Progenitor cell of endocrine pancreas (in vitro differentiated cells): ENCODE measurements at regions not wholly inside any gene's neighbourhood (a gene's known extent, or its start where the extent isn't known, plus 50 kb on each side); places are given as distances from the start of the nearest gene placed in this dataset.
A peak's percentile ranks its signal among the peaks of the same experiment; 100 is the strongest.
"Not testable (repeated sequence)": the region's sequence is repeated elsewhere in the genome, so short reads cannot be mapped to it uniquely, and the experiment has no call there.

Experiments used
- DNase-seq: peaks from one replicate; pipeline ENCODE4 v3.0.0; 2021; ENCODE audit warnings: low spot score; ENCODE audit not compliant: unreplicated experiment
- H3K27ac Mint-ChIP-seq: 2 replicates; pipeline ENCODE4 v1.8.0; 2021; ENCODE audit warnings: mild to moderate bottlenecking, moderate library complexity, mixed read lengths
- H3K27me3 Mint-ChIP-seq: 2 replicates; pipeline ENCODE4 v1.8.0; 2021; ENCODE audit warnings: mixed read lengths
- H3K36me3 Mint-ChIP-seq: 2 replicates; pipeline ENCODE4 v1.8.0; 2022; ENCODE audit warnings: mixed read lengths; ENCODE audit not compliant: insufficient read depth
- H3K4me1 Mint-ChIP-seq: 2 replicates; pipeline ENCODE4 v1.8.0; 2021; ENCODE audit warnings: low read depth, mixed read lengths
- H3K4me3 Mint-ChIP-seq: 2 replicates; pipeline ENCODE4 v1.8.0; 2021; ENCODE audit warnings: low read depth, mild to moderate bottlenecking, moderate library complexity, mixed read lengths
- H3K9me3 Mint-ChIP-seq: 2 replicates; pipeline ENCODE4 v1.8.0; 2021; ENCODE audit warnings: low read depth, mixed read lengths
- TF ChIP-seq, protein P1 (sequence below): fragments of 200-600 bp; sonication (generic); IDR thresholded peaks from one replicate; pipeline ENCODE4 v1.5.0; 2021; ENCODE audit warnings: antibody characterized with exemption, mild to moderate bottlenecking; ENCODE audit not compliant: unreplicated experiment

DNA sequence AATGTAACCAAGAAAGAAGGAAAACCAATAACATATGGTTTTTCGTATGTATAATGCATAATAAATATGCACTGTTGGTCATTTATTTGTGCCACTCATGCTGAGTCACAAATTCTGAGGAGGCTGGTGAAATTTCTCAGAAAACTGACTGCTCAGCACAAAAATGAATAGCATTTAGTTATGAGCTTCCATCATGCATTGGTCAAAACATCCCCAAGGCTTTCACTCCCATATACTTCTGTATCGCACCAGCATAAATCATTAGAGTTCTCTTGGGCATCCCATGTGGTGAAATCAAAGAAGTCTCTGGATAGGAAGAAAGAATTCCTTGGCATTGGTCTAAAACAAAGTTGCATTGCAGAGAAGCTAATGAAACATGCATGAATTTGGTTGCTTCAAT is 785.6 kb upstream of the CDH8 start:
- H3K27me3 Mint-ChIP-seq: peaks cover 3% of the 10 kb centered on the region
- no peak for DNase-seq
- H3K27ac Mint-ChIP-seq: no peak overlapping the region
- peaks cover 13% of the 10 kb centered on the region for H3K4me1 Mint-ChIP-seq
- no peak overlapping the region for H3K4me3 Mint-ChIP-seq
- TF ChIP-seq, protein P1, sequence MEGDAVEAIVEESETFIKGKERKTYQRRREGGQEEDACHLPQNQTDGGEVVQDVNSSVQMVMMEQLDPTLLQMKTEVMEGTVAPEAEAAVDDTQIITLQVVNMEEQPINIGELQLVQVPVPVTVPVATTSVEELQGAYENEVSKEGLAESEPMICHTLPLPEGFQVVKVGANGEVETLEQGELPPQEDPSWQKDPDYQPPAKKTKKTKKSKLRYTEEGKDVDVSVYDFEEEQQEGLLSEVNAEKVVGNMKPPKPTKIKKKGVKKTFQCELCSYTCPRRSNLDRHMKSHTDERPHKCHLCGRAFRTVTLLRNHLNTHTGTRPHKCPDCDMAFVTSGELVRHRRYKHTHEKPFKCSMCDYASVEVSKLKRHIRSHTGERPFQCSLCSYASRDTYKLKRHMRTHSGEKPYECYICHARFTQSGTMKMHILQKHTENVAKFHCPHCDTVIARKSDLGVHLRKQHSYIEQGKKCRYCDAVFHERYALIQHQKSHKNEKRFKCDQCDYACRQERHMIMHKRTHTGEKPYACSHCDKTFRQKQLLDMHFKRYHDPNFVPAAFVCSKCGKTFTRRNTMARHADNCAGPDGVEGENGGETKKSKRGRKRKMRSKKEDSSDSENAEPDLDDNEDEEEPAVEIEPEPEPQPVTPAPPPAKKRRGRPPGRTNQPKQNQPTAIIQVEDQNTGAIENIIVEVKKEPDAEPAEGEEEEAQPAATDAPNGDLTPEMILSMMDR: no peak
- H3K36me3 Mint-ChIP-seq: no peaks in the 10 kb centered on the region
- H3K9me3 Mint-ChIP-seq: peaks cover 3% of the 10 kb centered on the region

DNA sequence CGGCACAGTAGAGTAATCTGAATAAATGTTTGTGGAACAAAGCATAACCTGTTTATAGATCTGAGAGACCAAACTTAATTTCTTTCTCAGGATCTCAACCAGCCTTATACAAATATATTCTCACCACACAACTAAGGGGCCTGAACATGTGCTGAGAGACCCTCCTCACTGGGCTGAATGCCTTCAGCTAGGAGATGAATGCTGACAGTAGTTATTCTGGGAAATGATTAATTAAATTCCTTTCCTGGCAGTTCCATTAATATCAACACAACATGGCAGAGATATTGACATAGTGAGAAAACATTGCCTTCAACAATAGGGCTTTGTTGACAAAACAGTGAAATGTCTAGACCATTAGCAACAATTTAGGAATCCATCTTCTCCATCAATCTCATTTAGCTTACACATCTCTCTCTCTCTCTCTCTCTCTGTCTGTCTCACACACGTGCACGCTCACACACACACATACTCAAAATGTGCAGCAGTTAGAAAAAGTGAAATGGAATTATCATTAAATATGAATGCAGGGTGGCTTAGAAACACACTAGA is 780.8 kb upstream of the CDH8 start:
- H3K9me3 Mint-ChIP-seq: no peaks in the 10 kb centered on the region
- H3K4me3 Mint-ChIP-seq: no peak overlapping the region
- H3K4me1 Mint-ChIP-seq: peaks cover 14% of the 10 kb centered on the region
- TF ChIP-seq, protein P1: no peak
- peaks cover 3% of the 10 kb centered on the region for H3K27me3 Mint-ChIP-seq
- H3K36me3 Mint-ChIP-seq: no peaks in the 10 kb centered on the region
- peak overlapping the region; percentile 13 for H3K27ac Mint-ChIP-seq
- no peak for DNase-seq

DNA sequence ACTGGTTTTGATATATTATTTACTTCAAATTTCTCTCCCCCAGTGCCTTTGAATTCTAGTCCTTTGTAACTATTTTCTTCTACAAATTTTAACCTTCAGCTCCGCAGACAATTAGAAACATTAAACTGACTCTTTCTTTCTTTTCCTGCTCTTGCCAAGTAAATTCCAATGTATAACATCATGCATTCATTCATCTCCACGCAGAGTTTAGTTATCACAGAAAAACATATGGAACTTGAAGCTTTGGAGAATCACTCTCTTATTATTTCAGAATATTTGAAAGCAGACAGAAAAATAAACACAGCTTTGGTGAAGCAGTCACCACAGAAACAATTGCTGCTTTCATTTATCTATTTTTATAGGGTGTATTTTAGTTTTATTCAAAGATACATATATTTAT is 778.7 kb upstream of the CDH8 start:
- peaks cover 3% of the 10 kb centered on the region for H3K9me3 Mint-ChIP-seq
- H3K4me3 Mint-ChIP-seq: no peak overlapping the region
- H3K36me3 Mint-ChIP-seq: no peaks in the 10 kb centered on the region
- DNase-seq: no peak
- peaks cover 14% of the 10 kb centered on the region for H3K4me1 Mint-ChIP-seq
- peaks cover 3% of the 10 kb centered on the region for H3K27me3 Mint-ChIP-seq
- no peak overlapping the region for H3K27ac Mint-ChIP-seq
- TF ChIP-seq, protein P1: no peak

DNA sequence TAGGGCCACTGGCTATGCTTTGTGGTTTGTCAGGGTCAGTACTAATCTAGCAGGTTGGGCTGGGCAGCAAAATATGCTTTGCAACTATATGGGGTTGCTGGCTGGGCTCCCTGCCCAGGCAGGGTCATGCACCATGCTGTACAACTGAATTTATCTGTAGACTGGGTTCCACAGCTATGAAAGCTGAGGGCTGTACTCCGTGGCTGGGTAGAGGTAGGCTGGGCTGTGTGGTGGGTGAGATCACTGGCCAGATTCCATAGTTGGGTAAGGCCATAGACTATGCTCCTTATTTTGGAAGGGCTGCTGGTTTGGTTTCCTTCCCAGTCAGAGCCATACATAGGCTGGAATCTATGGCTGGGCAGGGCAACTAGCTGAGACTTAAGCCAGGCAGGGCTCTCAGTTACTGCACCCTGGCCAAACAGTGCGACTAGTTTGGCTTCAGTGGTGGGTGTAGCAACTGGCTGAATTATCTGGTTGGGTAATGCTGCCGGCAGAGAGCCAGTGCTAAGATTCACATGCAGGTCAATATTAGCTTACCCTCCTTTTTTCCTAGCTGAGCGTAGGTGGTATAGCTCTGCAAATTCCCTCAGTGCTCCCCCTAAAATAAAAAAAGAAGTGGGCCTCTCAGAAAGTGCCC is 769.1 kb upstream of the CDH8 start:
- Mint-ChIP-seq H3K9me3 (peaks cover 3% of the 10 kb centered on the region), H3K4me3 (no peak overlapping the region), H3K27ac (no peak overlapping the region), H3K4me1 (no peaks in the 10 kb centered on the region), H3K27me3 (no peaks in the 10 kb centered on the region), H3K36me3 (no peaks in the 10 kb centered on the region)
- DNase-seq: no peak
- TF ChIP-seq, protein P1: no peak

DNA sequence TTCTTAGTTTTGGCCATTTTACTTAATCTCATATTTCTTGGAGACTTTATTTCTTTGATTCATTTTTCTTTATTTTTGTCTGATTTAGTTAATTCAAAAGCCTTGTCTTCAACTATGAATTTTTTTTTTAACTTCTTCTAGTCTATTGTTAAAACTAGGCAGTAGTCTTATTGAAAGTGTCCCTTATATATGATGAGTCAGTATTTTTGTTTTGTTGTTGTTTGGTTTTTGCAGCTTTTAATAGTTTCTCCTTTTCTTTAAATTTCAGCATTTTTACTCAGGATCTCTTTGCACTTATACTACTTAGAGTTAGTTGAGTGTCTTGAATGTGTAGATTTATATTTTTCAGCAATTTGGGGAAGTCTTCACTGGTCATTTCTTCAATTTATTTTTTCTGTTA is 758.5 kb upstream of the CDH8 start:
- no peak for DNase-seq
- Mint-ChIP-seq H3K27me3 (no peaks in the 10 kb centered on the region), H3K36me3 (no peaks in the 10 kb centered on the region), H3K9me3 (peaks cover 14% of the 10 kb centered on the region), H3K27ac (no peak overlapping the region), H3K4me3 (no peak overlapping the region), H3K4me1 (peaks cover 7% of the 10 kb centered on the region)
- TF ChIP-seq, protein P1: no peak

DNA sequence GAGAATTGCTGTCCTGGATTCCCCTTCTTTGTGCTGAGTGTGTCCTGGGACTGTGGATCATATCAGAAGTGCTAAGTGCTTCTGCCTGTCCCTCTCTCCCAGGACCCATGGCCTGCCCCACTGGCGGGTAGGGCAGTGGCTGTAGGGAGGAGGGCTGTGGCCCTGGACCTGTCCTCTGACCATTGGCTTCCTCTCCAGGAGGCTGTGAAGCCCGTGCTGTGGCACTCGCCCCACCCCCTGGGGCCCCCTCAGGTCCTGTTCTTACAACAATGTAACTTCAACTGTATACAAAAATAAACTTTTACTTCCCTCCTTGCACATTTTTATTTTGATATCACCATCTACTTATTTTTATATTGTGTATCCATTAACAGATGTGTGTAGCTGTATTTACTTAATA is 743.8 kb upstream of the CDH8 start:
- H3K4me3 Mint-ChIP-seq, H3K27me3 Mint-ChIP-seq, H3K4me1 Mint-ChIP-seq, DNase-seq, H3K36me3 Mint-ChIP-seq, H3K27ac Mint-ChIP-seq: not testable (repeated sequence)
- peaks cover 11% of the 10 kb centered on the region for H3K9me3 Mint-ChIP-seq
